HG03097 (cell line): ENCODE measurements at regions not wholly inside any gene's neighbourhood (a gene's known extent, or its start where the extent isn't known, plus 50 kb on each side); places are given as distances from the start of the nearest gene placed in this dataset.
A peak's percentile ranks its signal among the peaks of the same experiment; 100 is the strongest.

Source experiments
- ATAC-seq: cut with Tn5 transposase; IDR thresholded peaks from one replicate; pipeline ENCODE4 v1.9.1; 2021; ENCODE audit not compliant: unreplicated experiment, low FRiP score

DNA sequence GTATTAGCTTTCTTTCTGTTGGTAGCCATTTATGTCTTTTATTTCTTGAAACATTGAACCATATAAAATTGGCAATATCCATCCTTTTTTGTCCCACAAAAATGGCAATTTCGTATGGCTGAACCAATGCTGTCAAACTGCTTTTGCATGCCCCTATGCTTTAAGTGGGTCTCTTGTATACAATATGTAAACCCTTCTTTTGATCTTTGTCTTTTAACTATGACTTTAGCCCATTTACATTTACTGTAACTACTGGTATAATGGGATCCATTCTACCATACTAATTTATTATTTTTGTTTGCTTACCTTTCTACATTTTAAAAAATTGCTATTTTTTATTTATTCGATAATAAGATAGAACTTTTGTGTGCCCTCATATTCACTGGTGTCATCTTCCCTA is 93.4 kb downstream of the TENT4A start:
- ATAC-seq: no peak

DNA sequence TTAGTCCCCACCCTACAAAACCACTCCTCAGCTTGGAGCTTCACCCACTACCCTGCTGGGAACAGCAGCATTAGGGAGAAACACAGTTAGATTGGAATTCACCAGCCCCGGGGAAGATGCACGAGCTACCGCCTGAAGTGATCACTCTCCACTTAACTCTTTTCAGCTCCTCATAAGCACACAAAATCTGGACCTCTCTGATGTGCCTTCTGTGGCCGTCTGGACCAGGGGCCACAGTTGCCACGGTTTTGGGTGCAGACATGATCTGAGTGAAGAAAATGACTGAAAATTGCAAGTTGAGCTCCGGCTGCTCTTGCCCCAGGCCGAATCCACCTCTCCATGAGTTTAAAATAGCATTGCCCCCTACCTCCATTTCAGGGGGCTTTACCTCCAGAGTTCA is 95.2 kb downstream of the TENT4A start:
- ATAC-seq: no peak

DNA sequence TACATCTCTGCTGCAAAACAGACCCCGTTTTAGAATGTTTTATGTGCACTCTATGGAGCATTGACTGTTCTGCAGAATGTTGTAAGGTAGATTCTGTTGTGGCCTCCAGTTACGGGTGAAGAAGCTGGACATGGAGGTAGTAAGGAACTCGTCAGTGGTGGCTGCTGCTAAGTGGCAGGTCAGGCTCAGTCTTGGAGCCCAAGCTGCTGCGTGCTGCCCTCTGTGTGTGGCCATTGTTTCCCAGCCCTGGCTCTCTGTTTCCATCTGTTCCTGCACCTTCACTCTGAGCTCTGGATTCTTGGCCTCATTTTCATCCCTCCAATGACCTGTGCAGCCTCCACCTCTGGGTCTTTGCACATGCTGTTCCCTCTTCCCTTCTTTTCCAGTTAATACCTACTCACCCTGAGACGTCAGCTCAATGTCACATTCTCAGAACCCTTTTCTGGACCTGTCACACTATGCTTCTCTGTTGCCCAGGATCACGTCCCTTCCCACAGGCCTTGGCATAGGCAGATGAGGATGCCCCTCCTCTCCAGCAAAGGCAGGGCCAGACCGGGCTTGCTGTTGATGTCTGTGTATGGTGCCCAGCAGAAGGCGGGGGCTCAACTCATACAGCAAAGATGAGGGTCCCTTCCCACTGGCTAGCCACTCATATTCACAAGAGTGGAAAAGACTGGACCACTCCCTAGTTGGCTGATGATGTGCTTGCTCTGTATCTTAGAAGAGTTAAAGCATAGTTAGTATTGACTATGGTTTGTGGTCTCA is 97.6 kb downstream of the TENT4A start:
- no peak for ATAC-seq

DNA sequence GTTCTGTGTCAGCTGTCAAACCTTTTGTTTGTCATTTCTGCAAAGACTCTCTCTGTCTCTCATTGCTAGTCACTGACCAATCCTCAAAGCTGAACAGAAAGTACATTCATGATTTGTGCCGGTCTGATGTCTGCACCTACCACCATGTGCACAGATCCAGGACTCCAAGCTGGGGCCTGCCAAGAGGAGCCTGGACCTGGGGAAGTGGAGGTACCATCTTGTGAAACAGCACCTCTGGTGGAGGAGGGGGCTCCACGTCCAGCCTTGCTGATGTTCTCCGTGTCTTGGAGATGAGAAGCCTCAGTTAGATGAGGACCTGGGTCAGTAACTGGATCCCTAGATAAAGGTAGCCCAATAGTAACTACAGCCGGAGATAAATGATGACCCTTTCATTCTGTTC is 98.9 kb downstream of the TENT4A start:
- no peak for ATAC-seq

DNA sequence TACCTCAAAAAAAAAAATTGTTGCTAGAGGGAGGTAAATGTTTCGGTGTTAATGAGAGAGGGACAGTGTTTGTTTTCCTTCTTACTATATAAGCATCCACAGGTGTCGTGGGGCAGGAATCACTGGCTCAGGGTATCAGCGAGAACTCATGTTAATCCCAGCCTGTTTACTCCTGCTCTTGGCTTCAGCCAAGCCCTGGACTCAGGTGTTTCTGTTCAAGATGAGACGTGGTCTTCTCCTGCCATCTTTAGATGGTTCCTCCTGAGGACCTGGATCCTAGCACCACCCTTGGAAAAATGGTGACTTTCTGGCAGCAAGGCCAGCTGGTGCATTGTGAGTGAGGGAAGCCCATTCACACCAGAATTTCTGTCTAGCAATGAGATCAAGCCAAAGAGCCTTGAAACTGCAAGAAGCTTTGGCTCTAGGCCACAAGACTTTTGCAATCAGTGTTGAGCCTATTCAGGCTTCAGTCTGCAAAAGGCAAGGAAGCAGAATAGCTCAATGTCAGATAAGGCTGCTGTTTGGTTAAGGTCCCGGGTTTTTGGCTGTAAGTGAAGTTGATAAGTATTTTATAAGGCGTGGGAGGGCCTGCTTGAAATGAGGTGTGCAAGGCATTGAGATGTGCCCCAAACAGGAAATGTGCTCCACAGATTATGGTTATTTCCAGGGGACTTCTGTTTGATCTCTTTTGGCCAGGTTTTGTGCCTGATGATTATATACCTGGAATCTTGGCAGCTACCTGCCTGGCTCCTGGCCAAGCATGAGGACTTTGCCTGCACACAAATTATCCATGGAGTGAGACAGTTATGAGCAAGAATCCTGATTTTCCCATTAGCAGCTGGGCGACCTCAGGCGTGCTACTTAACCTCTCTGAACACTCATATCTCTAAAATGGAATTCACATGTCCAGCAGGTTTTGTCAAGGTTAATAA is 99.8 kb downstream of the TENT4A start:
- no peak for ATAC-seq

DNA sequence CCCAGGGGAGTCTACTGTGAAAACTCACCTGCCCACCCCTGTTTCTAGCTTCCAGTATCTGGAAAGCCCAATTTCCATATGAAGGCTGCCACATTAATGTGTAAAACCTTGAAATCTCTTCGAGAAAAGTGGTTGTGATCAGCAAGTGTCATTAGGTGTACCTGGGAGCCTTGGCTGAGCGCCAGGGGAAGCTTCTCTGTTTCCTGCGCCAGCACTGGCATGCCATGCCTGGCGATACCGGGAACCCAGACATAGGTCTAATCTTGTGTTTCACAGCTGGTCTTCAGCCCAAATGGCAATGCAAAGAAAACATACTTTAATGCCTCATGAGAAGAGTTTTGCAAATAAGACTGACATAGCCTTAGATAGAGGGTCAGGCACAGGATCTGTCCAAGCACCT is 101.6 kb downstream of the TENT4A start:
- ATAC-seq: no peak

DNA sequence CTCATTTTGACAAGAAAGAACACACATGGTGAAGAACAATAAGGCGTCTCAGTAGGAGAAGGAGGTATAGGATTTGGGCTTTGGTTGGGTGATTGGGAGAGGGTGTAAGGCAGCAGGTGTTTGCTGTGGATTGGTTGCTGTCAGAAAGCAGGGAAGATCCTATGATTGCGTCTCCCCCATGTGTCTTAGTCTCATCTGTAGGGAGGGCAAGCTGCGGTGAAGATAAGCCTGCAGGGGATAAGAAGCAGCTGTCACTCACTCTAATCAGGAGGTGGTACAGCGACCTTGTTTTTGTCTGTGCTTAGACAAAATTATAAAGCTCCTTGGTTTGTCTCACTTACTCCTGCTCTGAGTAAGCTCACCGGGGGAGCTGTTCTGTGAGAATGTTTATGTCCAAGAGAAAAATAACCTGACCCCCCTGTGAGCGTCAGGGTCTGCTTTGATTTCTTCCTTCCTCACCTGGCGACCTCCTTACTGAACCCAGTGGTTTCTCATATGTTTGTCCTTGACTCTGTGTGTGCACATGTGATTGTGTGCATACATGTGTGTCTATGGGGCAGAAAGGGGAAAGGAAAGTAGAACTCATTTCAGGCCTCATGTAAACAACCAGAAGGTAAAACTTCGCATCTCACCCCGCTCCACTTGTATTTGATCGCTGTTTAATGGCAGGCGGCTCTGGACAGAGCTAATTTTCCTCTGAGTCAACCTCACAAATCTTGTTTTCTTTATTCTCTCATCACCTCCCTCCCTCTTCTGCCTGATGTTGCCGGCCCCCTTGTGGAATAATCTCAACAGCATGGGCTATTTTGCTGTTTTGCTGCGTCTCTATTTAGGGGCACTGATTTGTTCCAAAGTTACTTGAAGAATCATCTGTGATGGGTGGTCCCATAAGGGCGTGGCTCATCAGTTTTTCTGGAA is 105.6 kb downstream of the TENT4A start:
- no peak for ATAC-seq

DNA sequence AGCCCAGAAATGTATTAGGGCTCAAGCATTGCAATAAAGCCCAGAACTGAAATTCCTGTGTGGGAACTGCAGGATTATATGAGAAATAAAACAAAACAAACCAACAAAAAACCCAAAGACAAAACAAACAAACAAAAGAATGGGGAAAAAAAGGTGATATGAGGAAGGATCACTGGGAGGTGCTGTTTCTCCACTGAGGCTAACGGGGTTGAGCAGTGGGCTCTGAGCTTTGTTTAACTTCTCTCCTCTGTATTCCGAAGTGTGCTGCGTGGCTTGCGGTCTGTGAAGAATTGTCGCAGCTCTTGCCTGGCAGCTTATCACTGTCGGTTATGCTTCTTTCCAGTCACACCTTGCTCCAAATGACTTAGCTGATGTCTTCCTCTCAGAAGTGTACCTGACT is 106.3 kb downstream of the TENT4A start:
- ATAC-seq: no peak

DNA sequence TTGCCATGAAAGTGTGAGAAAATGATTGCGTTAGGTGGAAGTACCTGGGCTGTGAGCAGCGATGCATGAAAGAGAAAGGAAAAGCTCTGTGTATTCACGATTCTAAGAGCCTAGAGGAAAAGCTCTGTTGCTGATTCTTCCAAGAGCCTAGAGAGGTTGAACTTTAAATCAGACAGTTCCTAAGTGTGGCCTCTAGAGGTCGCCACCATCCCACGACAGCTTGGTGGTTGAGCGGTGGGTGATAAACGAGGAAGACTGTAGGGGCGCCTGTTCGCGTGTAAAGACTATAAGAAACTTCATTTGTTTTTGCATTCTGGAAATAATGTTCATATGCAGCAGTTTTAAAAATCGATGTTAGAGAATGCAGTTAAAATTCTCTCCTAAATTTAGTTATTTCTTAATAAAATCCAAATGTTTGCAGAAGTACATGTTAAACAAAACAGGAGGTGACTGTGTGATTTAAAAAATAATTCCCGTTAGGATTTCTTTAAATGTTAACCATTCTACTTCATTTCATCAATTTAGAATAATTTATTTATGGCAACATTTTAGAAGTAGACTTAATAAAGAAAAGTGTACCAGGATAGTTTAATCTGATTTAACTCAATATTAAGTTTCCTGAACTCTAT is 107.7 kb downstream of the TENT4A start:
- ATAC-seq: peak; percentile 87

DNA sequence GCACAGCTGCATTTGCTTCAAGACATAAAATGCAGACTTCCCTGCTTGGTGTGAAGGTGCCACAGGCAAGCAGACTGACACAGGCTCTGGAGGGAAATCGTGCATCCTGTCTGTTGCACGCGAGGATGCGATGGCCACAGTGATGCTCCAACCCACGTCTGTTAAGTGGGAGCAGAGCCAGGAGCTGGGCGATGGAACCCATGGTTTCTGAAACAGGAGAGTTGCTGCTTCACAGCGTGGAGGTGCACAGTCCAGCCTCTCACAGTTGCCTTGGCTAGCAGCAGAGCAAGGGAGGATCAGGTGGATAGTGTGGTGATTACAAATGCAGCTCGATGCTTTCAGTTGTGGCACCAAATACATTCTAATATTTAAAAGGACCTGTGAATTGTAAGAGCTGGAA is 108.8 kb downstream of the TENT4A start:
- no peak for ATAC-seq

DNA sequence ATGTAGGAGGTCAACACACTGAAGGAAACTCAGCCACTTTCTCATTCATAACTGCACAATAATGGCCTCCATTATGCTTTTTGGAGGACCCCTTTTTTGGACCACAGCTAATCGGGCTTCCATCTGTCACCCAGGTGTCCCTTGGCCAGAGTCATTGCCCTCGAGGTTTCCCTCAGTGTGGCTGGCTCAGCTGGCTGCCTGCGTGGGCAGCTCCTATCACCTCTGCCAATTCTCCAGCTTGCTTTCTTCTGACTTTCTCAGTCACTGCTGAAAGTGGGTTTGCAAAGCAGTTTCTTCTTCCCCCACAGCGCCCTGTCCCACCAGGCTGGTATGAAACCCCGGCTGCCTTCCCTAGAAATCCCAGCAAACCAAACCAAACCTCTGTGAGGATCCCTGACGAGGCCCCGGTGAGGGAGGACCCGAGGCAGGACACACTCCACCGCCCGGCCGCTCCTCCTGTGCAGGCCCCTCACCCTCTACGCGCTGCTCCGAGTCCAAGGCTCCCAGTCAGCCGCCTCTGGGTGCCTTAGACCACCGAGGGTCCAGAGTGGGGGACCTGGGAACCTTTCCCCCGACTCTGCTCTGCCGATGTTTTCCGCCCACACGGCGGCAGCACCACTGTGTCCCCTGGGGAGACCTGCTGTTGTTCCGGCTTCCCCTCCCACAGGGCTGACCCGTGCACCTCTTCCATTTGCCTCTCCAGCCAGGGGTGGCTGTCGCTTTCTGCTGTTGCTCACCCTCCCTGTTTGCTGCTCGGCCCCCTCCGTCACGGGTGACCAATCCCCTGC is 109.5 kb downstream of the TENT4A start:
- ATAC-seq: no peak

DNA sequence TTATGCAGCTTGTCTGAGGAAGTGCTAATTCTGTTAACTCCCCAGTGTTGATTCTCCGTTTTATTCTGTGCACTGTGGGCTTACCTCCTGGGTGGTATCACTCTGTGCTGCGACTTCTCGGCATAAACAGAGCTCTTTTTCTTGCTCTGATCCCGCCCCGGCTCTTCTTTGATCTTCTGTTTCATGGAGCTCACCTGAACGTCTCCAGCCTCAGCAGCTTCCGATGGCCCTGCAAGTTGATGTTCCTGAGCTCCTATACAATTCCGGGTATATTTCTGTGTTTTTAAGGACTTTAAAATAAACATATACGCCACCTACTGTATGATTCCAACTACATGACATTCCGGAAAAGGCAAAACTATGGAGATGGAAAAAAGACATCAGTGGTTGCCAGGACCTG is 110.8 kb downstream of the TENT4A start:
- ATAC-seq: no peak

DNA sequence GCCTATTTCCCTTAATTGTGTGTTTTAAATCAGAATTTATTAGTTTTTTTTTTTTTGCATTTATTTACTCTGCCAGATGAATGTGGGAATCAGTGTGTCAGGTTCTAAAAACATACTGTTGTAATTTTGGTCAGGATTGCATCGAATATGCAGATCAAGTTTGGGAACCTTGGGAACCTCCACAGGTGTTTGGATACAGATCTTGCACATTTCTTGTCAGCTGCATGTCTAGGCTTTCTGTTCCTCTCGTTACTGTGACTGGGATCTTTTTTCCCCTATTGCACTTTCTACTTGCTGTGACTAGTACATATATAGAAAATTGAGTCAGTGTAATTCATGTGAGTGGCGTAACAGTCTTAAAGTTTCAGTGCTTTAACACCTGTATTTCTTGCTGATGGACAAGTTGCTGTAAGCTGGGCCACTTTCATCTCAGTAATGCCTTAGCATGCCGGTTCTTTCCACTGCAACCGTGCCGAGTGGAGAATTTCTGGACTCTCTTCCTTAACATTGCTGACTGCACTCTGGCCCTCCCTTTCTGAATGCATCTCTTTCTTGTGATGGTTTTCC is 112.5 kb downstream of the TENT4A start:
- no peak for ATAC-seq

DNA sequence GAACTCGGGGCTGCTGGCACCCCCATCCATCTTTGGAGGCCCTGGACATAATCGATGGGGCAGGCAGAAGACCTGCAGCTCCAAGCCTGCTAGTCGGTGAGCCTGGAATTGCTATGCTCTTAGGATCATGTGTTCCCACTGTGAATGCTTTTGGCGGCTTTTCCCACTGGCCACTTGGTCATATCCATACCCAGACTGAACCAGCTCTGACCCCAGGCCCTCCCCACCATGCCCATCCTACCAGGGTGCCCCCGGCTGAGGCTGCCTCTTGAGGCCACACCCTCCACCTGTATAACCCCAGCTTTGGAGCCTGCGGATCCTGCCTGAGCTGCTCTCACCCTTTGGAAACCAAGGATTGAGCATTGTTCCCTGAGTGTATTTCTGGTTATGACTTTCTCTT is 113.5 kb downstream of the TENT4A start:
- ATAC-seq: no peak

DNA sequence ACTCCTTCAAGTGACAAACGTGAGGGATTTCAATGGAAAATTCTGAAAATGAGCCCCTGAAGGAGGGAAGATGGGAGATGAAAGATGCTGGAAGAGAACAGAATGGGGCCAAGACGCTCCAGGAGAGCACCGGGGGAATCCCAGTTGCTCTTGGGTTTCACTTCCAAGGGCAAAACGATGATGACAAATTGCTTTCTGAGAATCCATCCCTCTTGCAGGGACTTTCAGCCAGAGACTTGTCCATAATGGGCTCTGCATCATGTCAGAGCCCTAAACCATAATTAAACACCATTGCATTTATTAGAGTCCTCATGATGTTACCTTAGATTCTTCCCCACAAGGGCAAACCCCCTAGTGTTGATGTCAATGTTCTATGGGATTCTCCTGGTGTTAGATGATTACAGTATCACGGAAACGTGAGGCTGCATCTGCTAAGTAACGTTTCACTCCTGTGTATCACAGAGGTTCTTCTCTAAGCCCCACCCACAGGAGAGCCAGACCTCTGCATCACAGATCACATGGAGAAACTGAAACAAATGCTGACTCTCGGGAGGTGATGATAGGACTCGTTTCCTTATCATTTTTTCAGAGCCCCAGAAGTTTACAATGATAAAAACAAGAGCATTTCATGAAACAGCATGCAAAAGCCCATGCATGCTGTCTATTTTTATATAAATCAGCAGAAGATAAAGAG is 114.4 kb downstream of the TENT4A start:
- ATAC-seq: peak; percentile 79

DNA sequence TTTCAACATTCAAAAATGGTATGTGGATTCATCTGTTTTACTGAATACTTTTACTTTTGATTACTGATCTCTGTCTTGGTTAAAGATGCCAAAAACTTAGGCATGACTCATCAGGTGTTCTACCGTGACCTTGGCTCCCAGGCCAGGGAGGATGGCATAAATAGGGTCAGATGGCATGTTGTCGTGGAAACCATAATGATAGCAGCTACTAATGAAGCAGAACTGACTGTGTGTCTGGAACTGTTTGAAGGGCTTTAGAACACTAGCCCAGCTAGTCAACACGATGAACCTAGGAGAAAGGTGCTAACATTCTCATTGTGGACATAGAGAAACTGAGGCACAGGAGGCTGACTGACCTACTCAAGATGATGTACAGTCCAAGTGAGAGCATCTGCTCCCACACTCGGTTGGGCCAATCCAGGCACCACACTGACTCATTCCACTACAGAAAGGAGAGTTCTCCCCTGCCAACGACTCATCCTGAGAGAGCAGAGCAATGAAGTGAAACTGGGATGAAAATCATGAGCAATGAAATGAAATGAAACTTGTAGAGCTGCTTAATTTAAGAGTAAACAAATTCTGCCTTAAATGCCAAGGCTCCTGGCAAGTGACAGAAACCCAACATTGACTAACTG is 116.0 kb downstream of the TENT4A start:
- peak; percentile 80 for ATAC-seq

DNA sequence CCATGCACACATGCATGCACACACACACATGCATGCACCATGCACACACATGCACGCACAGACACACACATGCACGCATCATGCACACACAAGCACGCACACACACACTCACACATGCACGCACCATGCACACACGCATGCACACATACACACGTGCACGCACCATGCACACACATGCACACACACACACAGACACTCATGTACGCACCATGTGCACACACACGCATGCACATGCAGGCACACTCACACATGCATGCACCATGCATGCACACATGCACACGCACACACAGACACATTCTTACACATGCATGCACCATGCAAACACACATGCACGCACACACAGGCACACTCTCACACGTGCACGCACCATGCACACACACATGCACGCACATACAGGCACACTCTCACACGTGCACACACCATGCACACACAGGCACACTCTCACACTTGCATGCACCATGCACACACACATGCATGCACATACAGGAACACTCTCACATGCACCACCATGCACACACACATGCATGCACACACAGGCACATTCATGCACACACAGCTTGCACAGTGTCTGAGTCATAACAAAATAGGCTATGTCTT is 117.5 kb downstream of the TENT4A start:
- ATAC-seq: no peak
